Activated CD4-positive, alpha-beta T cell treated with anti-CD3 and anti-CD28 coated beads for 4 hours (primary cell): ENCODE measurements at regions not wholly inside any gene's neighbourhood (a gene's known extent, or its start where the extent isn't known, plus 50 kb on each side); places are given as distances from the start of the nearest gene placed in this dataset.
"Not testable (repeated sequence)": the region's sequence is repeated elsewhere in the genome, so short reads cannot be mapped to it uniquely, and the experiment has no call there.

ENCODE experiments used
- DNase-seq, 2 donors: peaks; one replicate each; pipeline ENCODE4 v3.0.0-alpha.2; 2020

DNA sequence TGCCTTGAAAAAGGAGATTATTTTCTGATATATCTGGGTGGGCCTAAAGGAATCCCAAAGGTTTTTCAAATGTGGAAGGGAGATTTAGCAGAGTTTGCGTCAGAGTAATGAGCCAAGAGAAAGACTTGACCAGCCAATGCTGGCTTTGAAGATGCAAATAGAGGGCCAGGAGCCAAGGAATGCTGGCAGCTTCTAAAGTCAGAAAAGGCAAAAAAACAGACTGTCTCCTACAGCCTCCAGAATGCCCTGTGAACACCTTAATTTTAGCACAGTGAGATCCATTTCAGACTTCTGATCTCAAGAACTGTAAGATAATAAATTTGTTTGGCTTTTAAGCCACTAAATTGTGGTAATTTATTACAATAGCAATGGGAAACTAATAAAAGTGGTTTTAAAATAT lies 122.6 kb upstream of the FREM1 start:
- no peak for DNase-seq

DNA sequence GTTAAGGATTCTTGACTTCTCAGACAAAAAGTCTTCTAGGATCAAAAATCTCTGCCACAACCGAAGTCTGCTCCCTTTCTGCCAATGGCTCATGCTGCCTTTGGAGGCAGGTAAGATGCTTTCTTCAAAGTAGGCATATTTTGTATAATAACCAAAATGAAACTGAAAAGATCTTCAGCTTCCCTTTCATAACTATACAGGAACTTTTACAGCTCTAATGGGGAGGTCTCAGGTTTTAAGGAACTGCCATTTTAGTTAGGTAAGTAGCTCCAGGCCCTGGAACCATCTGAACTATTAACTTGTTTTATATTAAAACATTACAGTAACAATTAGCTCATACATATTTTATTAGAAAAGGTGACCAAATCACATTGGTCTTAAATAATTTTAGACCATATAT lies 110.9 kb upstream of the FREM1 start:
- DNase-seq: no peak

DNA sequence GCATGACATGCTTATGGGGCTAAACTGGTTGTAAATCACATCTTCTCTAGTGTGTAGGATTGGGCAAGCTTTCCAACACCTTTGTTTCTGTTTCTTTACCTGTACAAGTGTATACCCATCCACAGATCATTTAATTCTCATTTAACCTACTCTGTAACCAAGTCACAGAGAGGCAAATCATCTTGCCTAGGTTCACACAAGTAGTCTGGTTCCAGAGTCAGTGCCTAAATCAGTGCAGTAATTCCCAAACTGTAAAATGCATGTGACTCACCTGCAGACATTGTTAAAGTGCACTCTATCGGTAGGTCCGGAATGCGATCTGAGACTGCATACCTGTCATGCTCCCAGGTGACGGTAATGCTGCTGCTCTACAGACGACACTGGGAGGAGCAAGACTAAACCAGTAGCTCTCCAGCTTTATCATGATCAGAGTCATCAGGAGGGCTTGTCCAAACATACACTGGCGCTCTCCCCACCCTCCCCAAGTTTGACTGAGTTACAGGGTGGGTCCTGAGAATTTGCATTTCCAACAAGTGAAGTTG lies 107.9 kb upstream of the FREM1 start:
- no peak for DNase-seq

GRCh38 chr9:15010581-15010980 lies 100.4 kb upstream of the FREM1 start:
- no peak for DNase-seq

DNA sequence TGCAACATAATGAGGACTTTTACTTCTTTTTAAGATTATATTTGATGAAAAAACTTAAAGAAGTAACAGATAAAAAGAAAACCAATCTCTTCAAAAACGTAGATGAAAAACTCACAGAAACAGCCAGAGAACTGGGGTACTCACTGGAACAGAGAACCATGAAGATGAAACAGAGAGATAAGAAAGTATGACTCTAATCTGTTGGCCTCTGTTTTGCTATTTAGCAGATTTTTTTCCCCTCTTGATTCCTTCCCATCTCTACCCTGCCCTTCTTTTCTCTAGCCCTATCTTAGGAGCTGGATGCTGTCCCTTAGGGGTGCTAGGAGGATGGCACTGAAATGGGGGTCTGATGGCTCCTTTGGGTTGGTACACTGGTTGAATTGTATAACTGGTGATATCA lies 97.5 kb upstream of the FREM1 start:
- DNase-seq: no peak

GRCh38 chr9:14994738-14995137 lies 84.5 kb upstream of the FREM1 start:
- DNase-seq: no peak

DNA sequence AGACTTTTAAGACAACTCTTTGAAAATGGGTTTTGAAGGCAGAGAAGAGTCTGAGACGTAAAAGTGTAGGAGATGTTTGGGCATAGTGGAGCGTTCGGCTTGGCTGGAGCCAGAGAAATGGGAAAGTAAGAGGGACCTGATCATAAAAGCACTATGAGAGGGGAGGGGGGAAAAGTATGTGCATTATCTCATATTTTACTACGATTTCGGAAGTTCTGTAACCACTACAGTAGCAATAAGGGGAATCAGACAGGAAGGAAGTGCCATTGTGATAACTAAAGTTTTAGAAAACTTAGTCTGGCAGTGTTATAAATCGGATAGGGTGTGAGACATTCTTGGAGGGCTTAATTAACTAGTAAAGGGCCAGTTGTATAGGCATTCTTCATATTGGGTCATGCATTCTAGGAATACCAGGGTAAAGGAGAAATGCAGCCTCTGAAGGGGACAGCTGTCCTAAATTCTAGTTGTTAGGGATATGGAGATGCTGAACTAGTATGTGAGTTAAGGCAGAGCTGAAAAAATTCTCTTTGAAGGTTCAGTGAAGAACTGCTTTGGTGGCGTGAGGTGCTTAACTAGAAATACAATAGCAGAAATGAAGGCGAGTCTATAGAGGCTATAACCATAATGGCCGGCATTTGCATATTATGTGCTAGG lies 83.8 kb upstream of the FREM1 start:
- no peak for DNase-seq

- DNase-seq: peak; percentile 32 to 54
Observed at GRCh38 chr9:14993061-14993800, 83.0 kb upstream of the FREM1 start.

- DNase-seq: no peak
Observed at GRCh38 chr9:14992516-14992915, 82.3 kb upstream of the FREM1 start.

DNA sequence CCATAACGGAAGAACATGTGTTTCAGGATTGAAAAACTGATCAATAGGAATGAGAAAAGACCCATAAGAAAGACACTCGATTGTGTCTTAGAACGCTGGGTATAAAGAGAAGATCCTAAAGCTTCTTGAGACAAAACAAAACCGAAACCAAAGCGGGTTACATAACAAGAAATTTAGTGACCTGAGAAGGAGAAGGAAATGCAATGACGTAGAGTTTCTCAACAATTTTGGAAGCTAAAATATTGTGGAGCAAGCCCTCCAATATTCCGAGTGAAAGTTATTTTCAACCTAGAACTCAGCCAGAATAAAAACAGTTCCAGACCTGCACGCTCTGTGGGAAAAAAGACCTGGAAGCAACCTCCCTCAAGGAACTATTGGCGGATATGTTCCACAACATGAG lies 81.9 kb upstream of the FREM1 start:
- no peak for DNase-seq

DNA sequence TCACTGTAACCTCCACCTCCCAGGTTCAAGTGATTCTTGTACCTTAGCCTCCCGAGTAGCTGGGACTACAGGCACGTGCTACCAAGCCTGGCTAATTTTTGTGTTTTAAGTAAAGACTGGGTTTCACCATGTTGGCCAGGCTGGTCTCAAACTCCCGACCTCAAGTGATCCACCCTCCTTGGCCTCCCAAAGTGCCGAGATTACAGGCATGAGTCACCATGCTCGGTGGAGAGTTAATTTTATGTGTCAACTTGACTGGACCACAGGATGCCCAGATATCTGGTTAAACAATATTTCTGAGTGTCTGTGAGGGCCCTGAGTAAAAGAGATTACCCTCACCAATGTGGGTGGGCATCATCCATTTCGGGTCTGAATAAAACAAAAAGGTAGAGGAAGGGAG lies 80.4 kb upstream of the FREM1 start:
- not testable (repeated sequence) for DNase-seq

DNA sequence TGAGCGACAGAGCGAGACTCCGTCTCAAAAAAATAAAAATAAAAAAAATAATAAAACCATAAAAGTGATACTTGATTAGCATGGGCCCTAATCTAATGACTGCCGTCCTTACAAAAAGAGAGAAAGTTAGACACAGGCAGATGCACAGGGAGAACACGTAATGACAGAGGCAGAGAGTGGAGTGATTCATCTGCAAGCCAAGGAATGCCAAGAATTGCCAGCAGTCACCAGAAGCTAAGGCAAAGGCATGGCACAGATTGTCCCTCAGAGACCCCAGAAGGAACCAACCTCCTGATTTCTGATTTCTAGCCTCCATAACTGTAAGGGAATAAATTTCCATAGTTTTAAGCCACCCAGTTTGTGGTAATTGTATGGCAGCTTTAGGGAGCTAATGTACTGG lies 79.6 kb upstream of the FREM1 start:
- no peak for DNase-seq

DNA sequence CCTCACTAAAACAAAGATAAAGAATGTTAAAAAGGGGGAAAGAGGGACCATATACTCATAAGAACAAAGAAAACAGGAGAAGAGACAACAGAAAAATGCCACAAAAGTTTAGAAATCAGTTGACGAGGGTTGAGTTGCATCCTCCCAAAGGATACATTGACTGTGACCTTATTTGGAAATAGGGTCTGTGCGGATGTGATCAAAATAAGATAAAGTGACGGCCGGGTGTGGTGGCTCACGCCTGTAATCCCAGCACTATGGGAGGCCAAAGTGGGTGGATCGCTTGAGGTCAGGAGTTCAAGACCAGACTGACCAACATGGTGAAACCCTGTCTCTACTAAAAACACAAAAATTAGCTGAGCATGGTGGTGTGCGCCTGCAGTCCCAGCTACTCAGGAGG lies 79.1 kb upstream of the FREM1 start:
- not testable (repeated sequence) for DNase-seq

DNA sequence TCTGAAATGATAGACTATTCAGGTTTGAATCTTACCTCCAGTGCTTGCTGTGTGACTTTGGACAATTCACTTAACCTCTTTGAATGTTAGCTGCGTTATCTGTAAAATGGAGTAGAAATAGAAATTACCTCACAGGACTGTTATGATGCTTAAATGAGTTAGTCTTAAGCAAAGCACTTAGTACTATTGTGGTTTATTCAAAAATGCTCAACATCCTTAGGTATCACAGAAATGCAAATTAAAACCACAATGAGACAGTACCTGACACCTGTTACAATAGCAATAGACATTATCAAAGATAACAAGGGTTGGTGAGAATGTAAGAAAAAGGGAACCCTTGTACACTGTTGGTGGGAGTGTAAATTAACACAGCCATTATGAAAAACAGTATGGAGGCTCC lies 77.6 kb upstream of the FREM1 start:
- DNase-seq: no peak

DNA sequence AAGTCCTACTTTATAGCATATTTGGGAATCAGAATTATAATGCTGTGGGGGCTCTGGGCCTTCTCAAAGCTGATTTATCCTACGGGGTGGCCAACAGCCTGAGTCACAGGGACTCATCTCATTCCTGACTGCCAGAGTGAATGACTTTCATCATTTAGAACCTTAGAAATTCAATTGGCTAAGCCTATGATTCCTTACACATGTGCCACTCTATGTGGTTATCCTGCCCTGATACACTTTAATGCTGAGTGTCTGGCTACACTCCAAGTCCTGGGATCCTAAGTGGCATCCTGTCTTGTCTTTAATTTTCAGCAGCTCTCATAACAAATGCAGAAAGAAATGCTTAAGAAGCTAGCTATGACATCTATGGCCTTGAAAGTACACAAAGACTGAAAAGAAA lies 75.2 kb upstream of the FREM1 start:
- DNase-seq: no peak

GRCh38 chr9:14983599-14983998 lies 73.4 kb upstream of the FREM1 start:
- no peak for DNase-seq

DNA sequence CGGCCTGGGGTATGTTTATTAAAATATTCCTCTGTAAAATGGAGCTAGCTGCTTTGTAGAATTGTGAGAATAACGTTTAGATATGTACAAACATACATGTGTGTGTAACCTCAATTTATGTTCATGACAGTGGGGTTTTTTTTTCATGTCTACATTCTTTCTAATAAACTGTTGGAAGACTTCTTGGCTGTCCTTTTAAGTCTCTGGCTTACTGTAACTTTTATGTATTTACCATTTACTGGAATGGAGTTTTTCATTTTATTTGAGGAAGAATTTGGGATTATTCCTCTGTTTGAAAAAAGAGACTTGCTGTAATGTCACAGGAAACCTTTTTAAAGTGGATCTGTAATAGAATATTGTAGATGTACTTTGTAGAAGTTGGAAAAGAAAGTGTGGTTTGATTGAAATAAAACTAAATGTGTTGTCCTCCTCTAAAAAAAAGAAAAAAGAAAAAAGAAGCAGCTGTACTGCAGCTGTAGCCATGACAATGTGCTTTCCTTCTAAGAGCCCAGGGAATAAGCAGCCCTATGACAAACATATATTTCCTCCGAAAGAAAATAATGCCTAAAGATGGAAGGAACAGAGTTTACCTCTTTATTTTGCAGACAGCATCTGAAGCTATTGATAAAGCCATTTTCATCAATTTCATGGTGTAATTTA lies 71.2 kb upstream of the FREM1 start:
- DNase-seq: no peak

- no peak for DNase-seq
Observed at GRCh38 chr9:14978022-14979000, 68.1 kb upstream of the FREM1 start.

GRCh38 chr9:14967450-14968321 lies 57.5 kb upstream of the FREM1 start:
- DNase-seq: no peak

DNA sequence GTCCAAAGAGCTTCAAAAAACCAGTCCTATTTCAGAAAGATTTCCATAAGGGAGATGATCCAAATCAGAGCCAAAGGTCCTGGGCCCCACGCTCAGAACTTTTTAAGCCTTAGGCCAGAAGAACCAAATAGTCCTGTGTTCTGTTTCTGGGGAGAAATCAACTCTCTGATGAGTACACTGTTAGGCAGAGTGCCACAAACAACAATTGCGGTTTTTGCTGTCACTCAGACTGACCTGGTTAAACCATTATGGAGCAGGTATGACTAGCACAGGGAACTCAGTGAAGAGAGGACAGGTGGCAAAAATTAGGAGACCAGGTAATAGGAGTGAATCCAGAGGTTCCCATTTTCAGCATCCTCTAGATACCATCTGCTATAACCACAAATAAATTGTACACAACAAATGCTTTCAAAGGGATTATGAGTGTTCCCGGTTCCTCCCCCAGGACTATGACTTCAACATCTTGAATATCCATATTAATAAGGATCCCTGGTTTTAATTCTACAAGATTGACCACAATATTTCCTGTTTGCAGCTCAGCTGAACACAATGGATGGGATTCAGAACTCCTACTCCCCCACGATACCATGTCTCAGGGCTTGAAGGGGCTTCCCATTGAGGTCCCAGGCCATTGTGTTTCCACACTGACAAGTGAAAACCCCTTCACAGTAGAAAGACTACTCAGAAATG lies 52.1 kb upstream of the FREM1 start:
- no peak for DNase-seq
